HG03135 (cell line): ENCODE measurements at regions not wholly inside any gene's neighbourhood (a gene's known extent, or its start where the extent isn't known, plus 50 kb on each side); places are given as distances from the start of the nearest gene placed in this dataset.
"Not testable (repeated sequence)": the region's sequence is repeated elsewhere in the genome, so short reads cannot be mapped to it uniquely, and the experiment has no call there.

Experiments used
- ATAC-seq: cut with Tn5 transposase; IDR thresholded peaks from one replicate; pipeline ENCODE4 v1.9.1; 2021; ENCODE audit warnings: mild to moderate bottlenecking, moderate library complexity; ENCODE audit not compliant: unreplicated experiment

- no peak for ATAC-seq
Observed at GRCh38 chr6:60679175-60679574, 1606.8 kb downstream of the KHDRBS2 start.

GRCh38 chr6:60671369-60671768 is 1614.7 kb downstream of the KHDRBS2 start:
- ATAC-seq = no peak

DNA sequence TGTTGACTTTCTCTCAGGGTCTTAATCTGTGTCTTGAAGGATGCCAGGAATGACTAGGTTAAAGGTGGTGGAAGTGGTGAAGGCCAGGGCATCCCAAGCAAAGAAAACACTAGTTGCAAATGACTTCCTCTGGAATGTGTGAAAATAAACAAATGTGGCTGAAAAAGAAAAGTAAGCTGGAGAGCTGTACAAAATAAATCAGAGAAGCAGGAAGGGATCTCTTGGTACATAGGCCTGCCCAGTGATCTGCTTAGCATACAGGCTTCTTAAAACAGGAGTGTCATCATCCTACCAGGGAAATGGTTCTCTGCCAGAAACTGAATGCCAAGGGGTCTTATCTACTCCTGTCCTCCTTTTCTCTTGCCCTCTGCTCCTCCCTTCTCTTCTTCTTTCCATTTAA is 1616.0 kb downstream of the KHDRBS2 start:
- no peak for ATAC-seq

DNA sequence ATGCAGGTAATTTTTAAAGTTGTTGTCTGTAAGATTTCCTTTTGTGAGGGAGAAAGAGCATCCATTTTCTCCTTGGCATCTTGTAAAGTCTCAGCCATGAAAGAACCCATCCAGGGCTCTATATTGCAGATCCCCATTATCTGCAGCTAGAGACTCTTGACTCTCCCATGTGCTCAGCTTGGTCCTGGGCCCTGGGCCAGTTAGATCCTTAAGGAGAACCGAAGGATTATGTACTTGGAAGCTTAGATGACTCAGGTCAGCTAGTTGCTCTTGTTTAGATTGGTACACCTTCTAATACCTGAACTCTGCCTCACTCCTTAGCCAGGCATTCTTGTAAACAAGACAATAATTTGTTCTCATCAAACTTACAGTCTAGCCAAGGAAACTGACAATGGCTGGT is 1617.6 kb downstream of the KHDRBS2 start:
- ATAC-seq = no peak

GRCh38 chr6:60663199-60663598 is 1622.8 kb downstream of the KHDRBS2 start:
- not testable (repeated sequence) for ATAC-seq

DNA sequence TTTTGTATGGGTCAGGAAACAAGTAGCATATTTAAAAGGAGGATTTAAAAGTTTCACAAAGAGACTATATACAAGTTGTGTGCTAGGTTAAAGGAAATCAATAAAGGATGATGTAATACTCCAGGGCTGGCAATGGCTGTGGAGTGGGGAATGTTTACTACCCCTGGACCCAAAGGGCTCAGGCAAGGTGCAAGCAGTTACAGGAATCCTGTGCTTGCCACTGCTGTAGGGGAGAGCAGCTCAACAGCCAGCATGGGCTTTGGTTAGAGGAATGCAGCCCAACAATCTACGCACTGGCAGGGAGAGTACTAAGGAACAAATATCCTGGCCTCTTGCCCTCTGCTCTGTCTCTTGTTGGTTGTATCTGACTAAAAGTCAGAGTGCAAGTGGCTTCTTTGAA is 1642.2 kb downstream of the KHDRBS2 start:
- ATAC-seq = no peak

- ATAC-seq = not testable (repeated sequence)
Observed at GRCh38 chr6:60639185-60639584, 1646.8 kb downstream of the KHDRBS2 start.
